Stimulated activated memory B cell treated with anti-CD40 and anti-IgM and Interleukin-4, amounts not matched to agents 10 μg/mL and 1 μg/mL and 100 μg/mL, for 72 hours (primary cell): ENCODE measurements at regions not wholly inside any gene's neighbourhood (a gene's known extent, or its start where the extent isn't known, plus 50 kb on each side); places are given as distances from the start of the nearest gene placed in this dataset.

ENCODE experiments used
- ATAC-seq: fragments of 150-1000 bp; cut with Tn5 transposase; 2 replicates; pipeline ENCODE4 v1.10.0; 2021
- H3K27ac Mint-ChIP-seq: one replicate; pipeline ENCODE4 v1.8.0; 2022; ENCODE audit warnings: mild to moderate bottlenecking, mixed read lengths
- H3K27me3 Mint-ChIP-seq: one replicate; pipeline ENCODE4 v1.8.0; 2022; ENCODE audit warnings: mixed read lengths
- H3K36me3 Mint-ChIP-seq: one replicate; pipeline ENCODE4 v1.8.0; 2022; ENCODE audit warnings: mixed read lengths
- H3K4me1 Mint-ChIP-seq: one replicate; pipeline ENCODE4 v1.8.0; 2022; ENCODE audit warnings: mixed read lengths
- H3K4me3 Mint-ChIP-seq: one replicate; pipeline ENCODE4 v1.8.0; 2022; ENCODE audit warnings: mild to moderate bottlenecking, moderate library complexity, mixed read lengths
- H3K9me3 Mint-ChIP-seq: one replicate; pipeline ENCODE4 v1.8.0; 2022; ENCODE audit warnings: mixed read lengths

GRCh38 chr6:26285143-26286134, 79.6 kb upstream of the BTN3A2 start:
- H3K27me3 Mint-ChIP-seq: peaks cover 9% of the 10 kb centered on the region
- peaks cover 26% of the 10 kb centered on the region for H3K36me3 Mint-ChIP-seq
- H3K4me1 Mint-ChIP-seq: peaks cover 18% of the 10 kb centered on the region
- ATAC-seq: peak; percentile 92
- H3K4me3 Mint-ChIP-seq: peak overlapping the region; percentile 82
- H3K9me3 Mint-ChIP-seq: peaks cover 2% of the 10 kb centered on the region
- H3K27ac Mint-ChIP-seq: peak overlapping the region; percentile 93

- Mint-ChIP-seq H3K27me3 (peaks cover 9% of the 10 kb centered on the region), H3K4me3 (peak overlapping the region; percentile 82), H3K4me1 (peaks cover 18% of the 10 kb centered on the region), H3K36me3 (peaks cover 18% of the 10 kb centered on the region), H3K9me3 (peaks cover 2% of the 10 kb centered on the region), H3K27ac (peak overlapping the region; percentile 93)
- ATAC-seq: peak; percentile 37
Observed at GRCh38 chr6:26286168-26286877, 78.7 kb upstream of the BTN3A2 start.

DNA sequence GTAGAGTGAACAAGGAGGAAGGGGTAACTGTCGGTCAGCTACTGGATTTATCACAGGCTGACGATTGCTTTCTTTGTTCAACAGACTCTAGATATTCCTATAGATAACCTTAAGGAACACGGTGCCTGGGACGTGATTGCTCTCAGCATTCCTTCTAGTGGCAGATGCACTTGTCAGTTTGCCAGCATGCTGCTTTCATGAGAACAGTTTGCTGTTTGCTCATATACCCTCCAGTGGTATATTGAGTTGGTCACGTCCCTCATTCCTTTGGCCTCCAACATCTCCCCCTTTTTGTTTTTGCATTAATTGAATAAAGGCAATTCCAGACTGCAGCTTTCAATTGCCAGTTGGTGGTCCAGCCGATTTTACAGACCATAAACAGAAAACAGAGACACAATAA, 76.8 kb upstream of the BTN3A2 start:
- H3K27ac Mint-ChIP-seq: no peak overlapping the region
- H3K4me1 Mint-ChIP-seq: peaks cover 8% of the 10 kb centered on the region
- no peak overlapping the region for H3K4me3 Mint-ChIP-seq
- ATAC-seq: no peak
- peaks cover 2% of the 10 kb centered on the region for H3K9me3 Mint-ChIP-seq
- peaks cover 6% of the 10 kb centered on the region for H3K36me3 Mint-ChIP-seq
- H3K27me3 Mint-ChIP-seq: peaks cover 9% of the 10 kb centered on the region

DNA sequence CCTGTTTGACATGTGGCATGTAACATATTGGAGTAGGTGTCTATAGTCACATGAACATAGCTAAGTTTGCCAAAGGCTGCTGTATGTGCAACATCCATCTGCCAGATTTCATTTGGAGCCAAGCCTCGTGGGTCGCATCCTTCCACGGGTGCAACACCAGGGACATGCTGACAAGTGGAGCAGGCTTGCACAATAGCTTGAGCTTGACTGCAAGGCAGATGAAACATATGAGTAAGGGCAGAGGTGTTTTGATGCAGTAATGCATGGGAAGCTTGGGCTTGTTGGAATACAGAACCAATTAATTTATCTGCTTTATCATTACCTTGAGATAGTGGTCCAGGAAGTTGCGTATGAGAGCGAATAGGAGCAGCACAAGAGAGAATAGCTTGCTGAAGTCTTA, 74.1 kb upstream of the BTN3A2 start:
- Mint-ChIP-seq H3K27me3 (peaks cover 17% of the 10 kb centered on the region), H3K4me1 (peaks cover 14% of the 10 kb centered on the region), H3K27ac (no peak overlapping the region), H3K4me3 (no peak overlapping the region), H3K9me3 (peaks cover 2% of the 10 kb centered on the region), H3K36me3 (peaks cover 6% of the 10 kb centered on the region)
- no peak for ATAC-seq

GRCh38 chr6:26292709-26293108, 72.3 kb upstream of the BTN3A2 start:
- Mint-ChIP-seq H3K9me3 (no peaks in the 10 kb centered on the region), H3K27ac (no peak overlapping the region), H3K36me3 (no peaks in the 10 kb centered on the region), H3K27me3 (peaks cover 23% of the 10 kb centered on the region), H3K4me1 (peaks cover 6% of the 10 kb centered on the region), H3K4me3 (no peak overlapping the region)
- ATAC-seq: no peak

DNA sequence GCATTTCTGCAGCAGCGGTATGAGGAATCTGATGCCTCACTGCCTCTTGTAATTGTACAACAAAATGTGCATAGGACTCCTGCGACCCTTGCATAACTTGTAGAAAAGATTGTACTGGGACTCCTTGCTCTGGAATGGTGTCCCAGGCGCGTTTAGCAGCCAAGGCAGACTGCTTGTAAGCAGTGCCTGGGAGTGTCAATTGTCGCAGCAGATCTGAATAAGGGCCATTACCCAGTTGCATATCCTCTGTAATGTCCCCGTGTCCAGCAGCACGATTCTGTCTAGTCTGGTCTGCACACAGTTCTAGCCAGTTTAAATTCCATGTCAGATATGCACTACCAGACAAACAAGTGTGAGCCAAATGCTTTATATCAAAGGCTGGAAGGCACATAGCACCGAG, 70.7 kb upstream of the BTN3A2 start:
- peaks cover 6% of the 10 kb centered on the region for H3K4me1 Mint-ChIP-seq
- H3K9me3 Mint-ChIP-seq: no peaks in the 10 kb centered on the region
- H3K4me3 Mint-ChIP-seq: no peak overlapping the region
- no peak for ATAC-seq
- H3K27ac Mint-ChIP-seq: no peak overlapping the region
- H3K36me3 Mint-ChIP-seq: no peaks in the 10 kb centered on the region
- H3K27me3 Mint-ChIP-seq: peaks cover 27% of the 10 kb centered on the region

DNA sequence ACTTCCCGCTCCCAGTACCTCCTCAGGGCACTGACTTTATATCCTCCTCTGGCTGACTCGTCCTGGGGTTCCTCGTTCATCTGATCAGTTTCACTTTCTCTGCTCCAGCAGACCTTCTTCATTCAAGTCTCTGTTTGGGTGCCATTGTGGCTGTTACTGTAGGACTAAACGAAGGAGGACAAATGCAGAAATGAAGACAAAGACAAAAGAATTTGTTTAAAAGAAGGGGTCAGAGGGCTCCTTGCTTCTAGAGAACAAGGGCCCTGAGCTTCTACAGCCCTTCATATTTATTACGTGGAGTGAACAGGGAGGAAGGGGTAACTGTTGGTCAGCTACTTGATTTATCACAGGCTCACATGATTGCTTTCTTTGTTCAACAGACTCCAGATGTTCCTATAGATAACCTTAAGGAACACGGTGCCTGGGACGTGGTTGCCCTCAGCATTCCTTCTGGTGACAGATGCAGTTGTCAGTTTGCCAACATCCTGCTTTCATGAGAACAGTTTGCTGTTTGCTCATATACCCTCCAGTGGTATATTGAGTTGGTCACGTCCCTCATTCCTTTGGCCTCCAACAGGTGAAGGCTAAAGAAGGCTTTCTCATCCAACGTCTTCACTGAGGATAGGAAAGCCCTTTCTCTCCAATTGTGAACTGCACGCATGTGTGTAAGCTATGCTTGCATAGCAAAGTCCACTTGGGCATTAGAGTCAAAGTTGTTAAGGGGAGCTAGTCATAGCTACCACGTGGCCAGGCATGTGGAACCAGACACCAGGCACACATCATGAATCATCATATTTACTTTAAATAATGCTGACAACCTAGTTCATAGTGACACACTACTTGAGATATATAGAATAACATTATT, 69.1 kb upstream of the BTN3A2 start:
- Mint-ChIP-seq H3K9me3 (no peaks in the 10 kb centered on the region), H3K36me3 (no peaks in the 10 kb centered on the region), H3K27ac (peak overlapping the region; percentile 53), H3K4me1 (peaks cover 6% of the 10 kb centered on the region), H3K4me3 (peak overlapping the region; percentile 37), H3K27me3 (peaks cover 27% of the 10 kb centered on the region)
- ATAC-seq: no peak

DNA sequence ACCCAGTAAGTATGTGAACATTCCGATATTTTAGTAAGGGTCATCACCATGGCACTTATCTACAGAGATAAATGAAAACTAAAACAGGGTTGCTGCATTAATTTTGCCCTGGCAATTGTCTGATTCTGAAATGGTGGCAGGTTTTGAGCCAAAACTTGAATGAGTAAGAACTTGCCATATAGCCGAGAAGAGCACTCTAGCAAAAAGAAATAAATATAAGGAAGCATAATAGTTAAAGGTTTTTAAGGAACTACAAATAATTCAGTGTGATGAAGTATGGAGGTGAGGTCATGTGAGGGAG, 68.5 kb upstream of the BTN3A2 start:
- no peaks in the 10 kb centered on the region for H3K36me3 Mint-ChIP-seq
- no peak overlapping the region for H3K4me3 Mint-ChIP-seq
- H3K27me3 Mint-ChIP-seq: peaks cover 27% of the 10 kb centered on the region
- no peak for ATAC-seq
- H3K27ac Mint-ChIP-seq: no peak overlapping the region
- no peaks in the 10 kb centered on the region for H3K9me3 Mint-ChIP-seq
- peaks cover 6% of the 10 kb centered on the region for H3K4me1 Mint-ChIP-seq

DNA sequence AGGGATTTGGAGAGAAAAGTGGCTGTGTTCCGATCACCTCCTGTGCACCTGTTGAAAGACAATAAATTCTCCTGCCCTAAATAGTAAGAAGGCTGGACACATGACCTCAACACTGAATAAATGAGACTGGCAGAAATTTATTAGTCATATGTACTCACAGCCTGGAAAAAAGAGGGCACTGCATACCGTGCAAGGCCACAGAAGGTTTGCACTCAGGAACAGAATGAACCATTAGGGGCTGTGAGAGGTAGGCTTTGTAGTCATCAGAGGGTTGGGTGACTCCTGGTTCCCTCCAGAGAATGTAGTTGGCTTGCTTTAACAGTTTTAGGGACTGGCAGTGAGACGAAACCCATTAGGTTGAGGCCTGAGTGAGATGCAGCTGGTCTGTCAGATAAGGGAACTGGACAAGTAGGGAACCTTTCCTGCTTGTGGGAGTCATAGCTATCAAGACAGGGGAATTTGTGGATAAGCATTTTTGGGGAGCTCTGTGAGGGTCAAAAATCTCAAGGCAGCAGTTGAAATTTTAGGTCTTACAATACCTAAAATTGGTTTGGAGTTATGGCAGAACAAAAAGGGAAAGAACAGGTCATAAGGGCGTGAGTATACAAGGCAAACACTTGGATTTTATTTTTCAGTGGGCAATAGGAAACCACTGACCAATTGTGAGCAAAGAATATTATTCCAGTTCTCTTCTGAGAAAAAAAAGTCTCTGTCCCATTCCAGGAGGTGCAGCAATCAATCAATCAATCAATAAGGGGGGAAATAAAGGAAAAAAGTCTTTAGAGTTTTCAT, 67.9 kb upstream of the BTN3A2 start:
- Mint-ChIP-seq H3K9me3 (no peaks in the 10 kb centered on the region), H3K36me3 (no peaks in the 10 kb centered on the region), H3K4me3 (no peak overlapping the region), H3K4me1 (peaks cover 6% of the 10 kb centered on the region), H3K27ac (no peak overlapping the region), H3K27me3 (peaks cover 27% of the 10 kb centered on the region)
- ATAC-seq: no peak

GRCh38 chr6:26299286-26300042, 65.5 kb upstream of the BTN3A2 start:
- Mint-ChIP-seq H3K9me3 (no peaks in the 10 kb centered on the region), H3K4me1 (peaks cover 8% of the 10 kb centered on the region), H3K27me3 (peaks cover 27% of the 10 kb centered on the region), H3K36me3 (no peaks in the 10 kb centered on the region), H3K27ac (no peak overlapping the region), H3K4me3 (no peak overlapping the region)
- no peak for ATAC-seq

DNA sequence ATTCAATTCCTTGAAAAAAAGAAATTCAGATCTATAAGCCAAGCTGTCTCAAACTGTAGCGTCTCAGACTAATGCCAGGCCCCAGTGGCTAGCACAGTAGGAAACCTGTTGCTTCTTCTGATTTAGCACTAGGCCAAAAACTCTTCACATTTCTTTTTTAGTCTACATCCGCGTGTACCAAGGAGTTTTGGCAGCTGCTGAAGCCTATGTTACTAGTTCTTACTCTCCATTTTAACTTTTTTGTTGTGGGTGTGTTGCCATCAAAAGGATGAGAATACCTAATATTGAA, 65.0 kb upstream of the BTN3A2 start:
- no peak overlapping the region for H3K27ac Mint-ChIP-seq
- ATAC-seq: no peak
- H3K4me3 Mint-ChIP-seq: no peak overlapping the region
- H3K36me3 Mint-ChIP-seq: no peaks in the 10 kb centered on the region
- H3K9me3 Mint-ChIP-seq: no peaks in the 10 kb centered on the region
- H3K4me1 Mint-ChIP-seq: peaks cover 13% of the 10 kb centered on the region
- H3K27me3 Mint-ChIP-seq: peaks cover 27% of the 10 kb centered on the region

- H3K4me1 Mint-ChIP-seq: peaks cover 16% of the 10 kb centered on the region
- no peaks in the 10 kb centered on the region for H3K9me3 Mint-ChIP-seq
- H3K4me3 Mint-ChIP-seq: no peak overlapping the region
- peaks cover 24% of the 10 kb centered on the region for H3K27me3 Mint-ChIP-seq
- H3K36me3 Mint-ChIP-seq: no peaks in the 10 kb centered on the region
- no peak for ATAC-seq
- no peak overlapping the region for H3K27ac Mint-ChIP-seq
Observed at GRCh38 chr6:26300359-26300758, 64.6 kb upstream of the BTN3A2 start.

- no peaks in the 10 kb centered on the region for H3K36me3 Mint-ChIP-seq
- no peak overlapping the region for H3K27ac Mint-ChIP-seq
- no peak overlapping the region for H3K4me3 Mint-ChIP-seq
- H3K27me3 Mint-ChIP-seq: peaks cover 20% of the 10 kb centered on the region
- ATAC-seq: no peak
- H3K4me1 Mint-ChIP-seq: peaks cover 14% of the 10 kb centered on the region
- no peaks in the 10 kb centered on the region for H3K9me3 Mint-ChIP-seq
Observed at GRCh38 chr6:26300828-26301227, 64.2 kb upstream of the BTN3A2 start.

GRCh38 chr6:26301638-26302037, 63.4 kb upstream of the BTN3A2 start:
- no peak for ATAC-seq

More at GRCh38 chr6:26301638-26302037, 63.4 kb upstream of the BTN3A2 start:
- no peaks in the 10 kb centered on the region for H3K9me3 Mint-ChIP-seq
- peaks cover 12% of the 10 kb centered on the region for H3K27me3 Mint-ChIP-seq
- H3K4me1 Mint-ChIP-seq: peaks cover 13% of the 10 kb centered on the region
- no peak overlapping the region for H3K27ac Mint-ChIP-seq
- H3K36me3 Mint-ChIP-seq: no peaks in the 10 kb centered on the region
- no peak overlapping the region for H3K4me3 Mint-ChIP-seq
